ENCODE measurements at regions not wholly inside any gene's neighbourhood (a gene's known extent, or its start where the extent isn't known, plus 50 kb on each side); places are given as distances from the start of the nearest gene placed in this dataset.
"Not testable (repeated sequence)": the region's sequence is repeated elsewhere in the genome, so short reads cannot be mapped to it uniquely, and the experiment has no call there.

GRCh38 chr13:46467694-46468093 is 80.6 kb upstream of the RUBCNL start:
- not testable (repeated sequence) for DNase-seq (ENCODE audit: extremely low read depth in 1 of 2, low read depth in 1 of 2)

- not testable (repeated sequence) for DNase-seq (ENCODE audit: extremely low read depth in 1 of 2, low read depth in 1 of 2)
These were observed 79.0 kb upstream of the RUBCNL start for GRCh38 chr13:46466074-46466473.

- no peak for DNase-seq (ENCODE audit: extremely low read depth in 1 of 2, low read depth in 1 of 2)
These were observed 76.7 kb upstream of the RUBCNL start for GRCh38 chr13:46463719-46464118.

GRCh38 chr13:46460223-46460622 is 73.2 kb upstream of the RUBCNL start:
- DNase-seq (ENCODE audit: extremely low read depth in 1 of 2, low read depth in 1 of 2): not testable (repeated sequence)

GRCh38 chr13:46457255-46457654 is 70.2 kb upstream of the RUBCNL start:
- not testable (repeated sequence) for DNase-seq (ENCODE audit: extremely low read depth in 1 of 2, low read depth in 1 of 2)

- DNase-seq (ENCODE audit: extremely low read depth in 1 of 2, low read depth in 1 of 2): peak in 1 of 2 donors; percentile 9
These were observed 68.9 kb upstream of the RUBCNL start for GRCh38 chr13:46455924-46456323.

GRCh38 chr13:46451145-46451544 is 64.1 kb upstream of the RUBCNL start:
- DNase-seq (ENCODE audit: extremely low read depth in 1 of 2, low read depth in 1 of 2): not testable (repeated sequence)

GRCh38 chr13:46449949-46450348 is 62.9 kb upstream of the RUBCNL start:
- not testable (repeated sequence) for DNase-seq (ENCODE audit: extremely low read depth in 1 of 2, low read depth in 1 of 2)

- not testable (repeated sequence) for DNase-seq (ENCODE audit: extremely low read depth in 1 of 2, low read depth in 1 of 2)
These were observed 61.1 kb upstream of the RUBCNL start for GRCh38 chr13:46448148-46448547.

- not testable (repeated sequence) for DNase-seq (ENCODE audit: extremely low read depth in 1 of 2, low read depth in 1 of 2)
These were observed 50.9 kb upstream of the RUBCNL start for GRCh38 chr13:46437808-46438404.
